Spinal cord (tissue), 9 donors: ENCODE measurements at regions not wholly inside any gene's neighbourhood (a gene's known extent, or its start where the extent isn't known, plus 50 kb on each side); places are given as distances from the start of the nearest gene placed in this dataset.

Experiments used
- DNase-seq, 6 donors: peaks; one replicate each; pipeline versions ENCODE4 v3.0.0 to v3.0.0-alpha.2; 2013 to 2015; ENCODE audit warnings: low spot score in 6 of 6, low read depth in 4 of 6
- H3K27ac ChIP-seq: one replicate; pipeline ENCODE4 v1.5.1; 2013; ENCODE audit warnings: low read depth, low read length, control low read depth
- H3K27me3 ChIP-seq: one replicate; pipeline ENCODE4 v1.6.1; 2013; ENCODE audit warnings: low read length; ENCODE audit not compliant: control insufficient read depth, insufficient read depth
- H3K36me3 ChIP-seq: one replicate; pipeline ENCODE4 v1.6.1; 2013; ENCODE audit warnings: low read length; ENCODE audit not compliant: control insufficient read depth, insufficient read depth
- H3K4me1 ChIP-seq: one replicate; pipeline ENCODE4 v1.6.1; 2013; ENCODE audit warnings: low read length; ENCODE audit not compliant: control insufficient read depth, insufficient read depth
- H3K4me3 ChIP-seq: one replicate; pipeline ENCODE4 v1.5.1; 2013; ENCODE audit warnings: low read depth, low read length, control low read depth
- H3K9me3 ChIP-seq: one replicate; pipeline ENCODE4 v1.6.1; 2013; ENCODE audit warnings: low read length; ENCODE audit not compliant: control insufficient read depth, insufficient read depth
- WGBS: methylation state at CpG from one replicate; pipeline ENCODE4 v1.1.5; 2013; ENCODE audit warnings: missing lambda C conversion rate; ENCODE audit not compliant: insufficient coverage; 5-methylcytosine and 5-hydroxymethylcytosine counted together
- donor health status: healthy.

DNA sequence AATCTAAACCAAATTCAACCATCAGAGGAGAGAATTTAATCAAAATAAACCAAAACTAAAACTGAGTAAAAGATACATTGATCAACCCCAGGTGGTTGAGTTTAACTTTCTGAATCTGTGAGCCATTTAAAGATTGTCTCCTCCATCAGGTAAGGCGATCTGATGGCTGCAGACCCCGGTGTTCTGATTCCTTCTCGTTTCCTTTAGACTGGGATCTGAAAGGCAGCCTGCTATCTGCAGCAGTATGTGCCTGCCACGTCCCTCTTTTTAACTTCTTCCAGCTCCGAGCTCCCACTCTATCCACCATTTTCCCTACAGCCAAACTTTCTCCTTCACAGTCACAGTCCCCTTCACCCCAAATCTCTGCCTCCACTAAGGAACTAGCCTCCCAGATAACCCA lies 66.1 kb upstream of the ARHGAP32 start:
- WGBS = 51% methylated on average over 5 of the region's 5 CpGs
- H3K27me3 ChIP-seq = no peaks in the 10 kb centered on the region
- H3K36me3 ChIP-seq = no peaks in the 10 kb centered on the region
- no peaks in the 10 kb centered on the region for H3K4me1 ChIP-seq
- H3K27ac ChIP-seq = no peak overlapping the region
- no peak overlapping the region for H3K4me3 ChIP-seq
- H3K9me3 ChIP-seq = no peaks in the 10 kb centered on the region
- DNase-seq = no peak

DNA sequence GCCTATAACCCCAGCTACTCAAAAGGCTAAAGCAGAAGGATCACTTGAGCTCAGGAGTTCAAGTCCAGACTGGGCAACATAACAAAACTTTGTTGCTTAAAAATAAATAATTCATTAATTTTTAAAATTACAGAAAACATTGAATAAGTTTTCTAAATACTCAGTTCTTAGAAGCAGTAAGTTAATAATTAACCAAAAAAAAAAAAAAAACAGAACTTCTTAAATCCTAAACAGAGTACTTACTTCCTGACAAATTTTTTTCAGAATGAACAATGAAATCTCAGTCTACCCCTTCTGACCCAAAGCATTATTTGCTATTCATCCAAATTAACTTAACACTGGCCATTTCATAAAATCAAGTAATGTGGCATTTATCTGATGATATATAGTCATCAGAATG lies 65.4 kb upstream of the ARHGAP32 start:
- H3K27ac ChIP-seq = no peak overlapping the region
- H3K4me3 ChIP-seq = no peak overlapping the region
- H3K4me1 ChIP-seq = no peaks in the 10 kb centered on the region
- DNase-seq = no peak
- no peaks in the 10 kb centered on the region for H3K27me3 ChIP-seq
- H3K36me3 ChIP-seq = no peaks in the 10 kb centered on the region
- no peaks in the 10 kb centered on the region for H3K9me3 ChIP-seq

DNA sequence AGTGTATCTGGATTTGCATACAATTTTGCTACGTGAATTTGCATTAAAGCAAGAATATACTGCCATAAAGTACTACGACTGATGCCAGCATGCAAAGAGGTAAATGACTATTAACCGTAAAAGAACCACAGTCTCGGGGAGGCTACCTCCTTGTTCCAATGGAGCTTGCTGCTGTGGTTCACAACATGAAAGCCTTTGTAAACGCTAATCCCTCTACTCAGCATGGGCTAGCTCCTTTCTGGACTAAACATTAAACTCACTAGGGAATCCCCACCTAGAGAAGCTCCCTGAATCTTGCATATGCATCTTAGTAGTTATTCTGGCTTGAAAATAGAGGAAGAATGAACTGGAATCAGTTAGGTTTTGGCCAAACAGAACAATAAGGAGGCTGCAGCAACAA lies 60.5 kb upstream of the ARHGAP32 start:
- Histone ChIP-seq H3K4me3 (no peak overlapping the region), H3K27ac (no peak overlapping the region), H3K36me3 (no peaks in the 10 kb centered on the region), H3K27me3 (no peaks in the 10 kb centered on the region), H3K9me3 (no peaks in the 10 kb centered on the region), H3K4me1 (no peaks in the 10 kb centered on the region)
- 29% methylated on average over 3 of the region's 5 CpGs for WGBS
- DNase-seq = peak in 1 of 6 donors; percentile 23

DNA sequence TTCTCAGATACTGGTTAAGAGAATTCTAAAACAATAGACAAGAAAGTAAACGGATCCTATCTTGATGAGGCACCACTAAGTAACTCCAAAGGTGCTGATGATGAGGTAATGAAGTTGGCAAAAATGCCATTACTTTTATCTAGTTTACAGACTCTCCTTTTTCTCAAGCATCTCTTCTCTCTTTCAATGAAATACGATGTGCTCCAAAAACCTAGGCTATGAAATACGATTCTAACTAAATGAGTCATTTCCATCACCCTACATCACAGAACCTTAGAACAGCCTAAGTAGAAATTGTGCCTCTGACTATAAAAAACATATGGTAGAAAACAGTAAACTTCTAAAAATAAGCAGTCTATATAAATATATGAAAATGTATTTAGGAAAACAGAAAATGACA lies 58.9 kb upstream of the ARHGAP32 start:
- no CpG with 5 or more reads among the region's 3 CpGs for WGBS
- Histone ChIP-seq H3K4me1 (no peaks in the 10 kb centered on the region), H3K9me3 (no peaks in the 10 kb centered on the region), H3K36me3 (no peaks in the 10 kb centered on the region), H3K4me3 (no peak overlapping the region), H3K27ac (no peak overlapping the region), H3K27me3 (no peaks in the 10 kb centered on the region)
- DNase-seq = no peak

DNA sequence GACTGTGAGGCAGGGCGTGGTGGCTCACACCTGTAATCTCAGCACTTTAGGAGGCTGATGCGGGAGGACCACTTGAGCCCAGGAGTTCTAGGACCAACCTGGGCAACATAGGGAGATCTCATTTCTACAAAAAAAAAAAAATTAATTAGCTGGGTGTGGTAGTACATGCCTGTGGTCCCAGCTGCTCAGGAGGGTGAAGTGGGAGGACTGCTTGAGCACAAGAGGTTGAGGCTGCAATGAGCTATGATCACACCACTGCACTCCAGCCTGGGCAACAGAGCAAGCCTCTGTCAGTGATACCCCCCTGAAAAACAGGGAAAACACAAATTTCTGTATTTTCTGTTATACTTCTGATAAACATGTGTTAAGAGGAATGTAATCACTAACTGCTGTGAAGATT lies 57.8 kb upstream of the ARHGAP32 start:
- Histone ChIP-seq H3K4me1 (no peaks in the 10 kb centered on the region), H3K9me3 (no peaks in the 10 kb centered on the region), H3K36me3 (no peaks in the 10 kb centered on the region), H3K27me3 (no peaks in the 10 kb centered on the region), H3K4me3 (no peak overlapping the region), H3K27ac (no peak overlapping the region)
- 100% methylated on average over 1 of the region's 2 CpGs for WGBS
- DNase-seq = no peak

DNA sequence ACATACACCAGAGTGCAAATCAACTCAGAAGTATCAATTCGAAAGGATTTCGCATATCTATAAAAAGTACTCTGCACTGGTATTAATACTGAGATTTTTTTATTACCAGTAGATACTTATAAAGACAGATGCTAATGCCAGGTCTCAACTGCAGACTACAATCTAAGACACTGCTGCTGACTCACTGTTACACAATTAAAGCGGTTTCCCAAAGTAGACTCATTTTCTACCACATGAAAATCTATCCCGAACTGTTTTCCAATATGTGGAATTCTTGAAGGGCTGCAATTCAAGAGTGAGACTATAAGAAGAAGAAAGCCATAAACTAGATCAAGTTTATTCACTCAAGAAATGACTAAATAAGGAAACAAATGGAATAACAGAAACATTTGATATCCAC lies 57.2 kb upstream of the ARHGAP32 start:
- Histone ChIP-seq H3K4me3 (no peak overlapping the region), H3K4me1 (no peaks in the 10 kb centered on the region), H3K27ac (no peak overlapping the region), H3K9me3 (no peaks in the 10 kb centered on the region), H3K36me3 (no peaks in the 10 kb centered on the region), H3K27me3 (no peaks in the 10 kb centered on the region)
- no CpG with 5 or more reads among the region's 4 CpGs for WGBS
- no peak for DNase-seq

DNA sequence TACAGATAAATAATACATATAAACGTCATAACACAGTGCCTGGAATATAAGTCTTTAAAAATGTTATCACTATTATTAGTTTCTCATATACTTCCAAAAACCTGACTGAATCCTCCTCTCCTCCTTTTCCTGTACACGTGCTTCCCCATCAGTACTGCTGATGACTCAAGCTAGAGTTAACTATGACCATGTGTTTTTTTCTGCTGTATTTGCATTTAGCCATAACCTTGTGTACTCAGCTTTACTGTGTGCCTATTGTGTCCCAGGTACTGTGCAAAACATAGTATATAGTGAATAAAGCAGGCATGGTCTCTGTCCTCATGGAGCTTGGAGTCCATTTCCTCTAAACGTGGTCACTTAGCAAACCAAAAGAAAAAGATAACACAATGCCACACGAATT lies 56.5 kb upstream of the ARHGAP32 start:
- Histone ChIP-seq H3K9me3 (no peaks in the 10 kb centered on the region), H3K27me3 (no peaks in the 10 kb centered on the region), H3K4me1 (no peaks in the 10 kb centered on the region), H3K27ac (no peak overlapping the region), H3K36me3 (no peaks in the 10 kb centered on the region), H3K4me3 (no peak overlapping the region)
- WGBS = no CpG with 5 or more reads among the region's 4 CpGs
- DNase-seq = no peak

DNA sequence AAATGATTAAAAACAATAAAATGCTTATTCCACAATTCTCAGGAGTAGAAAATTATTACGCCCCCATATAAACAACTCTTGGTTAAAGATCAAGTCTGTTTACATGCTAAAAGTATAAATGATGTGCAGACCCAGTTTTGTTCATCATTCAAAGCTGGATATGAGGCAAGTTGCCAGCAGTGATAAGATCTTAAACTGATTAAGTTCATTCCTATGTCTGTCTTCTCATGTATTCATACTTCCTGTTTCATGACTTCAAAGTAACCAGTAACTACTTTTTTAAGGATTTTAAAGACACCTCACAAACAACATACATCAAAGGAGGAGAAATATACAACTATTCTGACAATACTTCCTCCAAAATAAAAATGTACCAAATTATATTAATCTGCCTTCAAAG lies 55.0 kb upstream of the ARHGAP32 start:
- DNase-seq = no peak
- Histone ChIP-seq H3K36me3 (no peaks in the 10 kb centered on the region), H3K4me1 (no peaks in the 10 kb centered on the region), H3K4me3 (no peak overlapping the region), H3K9me3 (no peaks in the 10 kb centered on the region), H3K27me3 (no peaks in the 10 kb centered on the region), H3K27ac (no peak overlapping the region)
- no CpG with 5 or more reads among the region's 1 CpG for WGBS

DNA sequence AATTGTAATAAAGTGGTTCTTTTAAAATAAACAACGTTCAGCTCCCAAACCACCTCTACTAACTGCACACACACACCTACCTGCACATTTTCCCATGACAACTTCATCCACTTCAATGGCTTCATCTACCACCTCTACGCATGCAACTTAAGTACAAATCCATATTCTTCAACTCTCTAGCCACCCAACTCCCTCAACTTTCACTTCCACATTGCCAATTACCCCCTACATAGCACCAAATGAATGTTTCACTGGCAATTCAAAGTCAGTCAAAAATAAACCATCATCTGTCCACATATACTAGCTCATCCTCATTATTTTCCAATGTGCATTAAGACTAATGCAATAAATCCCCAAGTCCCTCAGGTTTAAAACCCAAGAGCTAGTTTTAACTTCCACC lies 50.7 kb upstream of the ARHGAP32 start:
- H3K36me3 ChIP-seq = no peaks in the 10 kb centered on the region
- no peak overlapping the region for H3K27ac ChIP-seq
- H3K4me3 ChIP-seq = no peak overlapping the region
- no peaks in the 10 kb centered on the region for H3K4me1 ChIP-seq
- H3K27me3 ChIP-seq = no peaks in the 10 kb centered on the region
- H3K9me3 ChIP-seq = no peaks in the 10 kb centered on the region
- WGBS = 96% methylated on average over 2 of the region's 2 CpGs
- DNase-seq = no peak
